ENCODE measurements at regions not wholly inside any gene's neighbourhood (a gene's known extent, or its start where the extent isn't known, plus 50 kb on each side); places are given as distances from the start of the nearest gene placed in this dataset.
"Not testable (repeated sequence)": the region's sequence is repeated elsewhere in the genome, so short reads cannot be mapped to it uniquely, and the experiment has no call there.

DNA sequence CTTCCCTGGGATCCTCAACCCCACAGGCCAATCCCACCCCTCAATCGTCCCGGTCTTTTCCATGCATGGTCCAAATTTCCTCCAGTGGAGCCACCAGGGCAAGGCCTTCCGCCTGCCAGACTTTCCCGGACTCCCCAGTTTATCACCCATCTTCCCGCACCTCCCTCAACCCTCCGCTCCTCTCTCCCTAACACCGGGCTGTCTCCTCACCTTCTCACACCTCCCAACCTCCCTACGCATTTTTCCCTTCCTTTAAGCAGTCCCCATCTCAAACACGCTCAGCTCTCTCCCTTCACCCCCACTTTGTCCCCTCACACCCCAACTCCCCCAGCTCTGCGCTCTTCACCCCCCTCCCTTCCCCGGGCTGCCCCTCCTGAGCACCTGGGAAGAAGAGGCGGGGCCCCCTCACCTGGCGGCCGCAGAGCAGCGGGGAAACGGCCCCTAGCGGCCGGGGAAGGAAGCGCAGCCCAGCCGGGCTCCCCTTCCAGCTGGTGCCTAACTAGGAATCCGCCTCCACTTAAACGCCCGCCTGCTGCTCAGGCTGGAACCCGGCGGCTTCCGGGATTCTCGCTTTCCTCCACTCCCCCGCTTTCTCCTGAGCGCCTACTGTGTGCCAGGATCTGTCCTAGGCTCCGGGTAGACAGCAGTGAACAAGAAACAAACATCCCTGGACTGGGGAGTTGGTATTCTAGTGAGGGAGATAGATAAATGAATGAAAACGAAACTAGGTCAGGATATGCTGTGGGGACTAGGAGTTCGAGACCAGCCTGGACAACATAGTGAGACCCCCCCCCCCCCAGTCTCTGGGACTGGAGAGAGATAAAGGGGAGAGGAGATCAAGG, 126.7 kb downstream of the CRLF3 start:
- TF ChIP-seq, protein P1, sequence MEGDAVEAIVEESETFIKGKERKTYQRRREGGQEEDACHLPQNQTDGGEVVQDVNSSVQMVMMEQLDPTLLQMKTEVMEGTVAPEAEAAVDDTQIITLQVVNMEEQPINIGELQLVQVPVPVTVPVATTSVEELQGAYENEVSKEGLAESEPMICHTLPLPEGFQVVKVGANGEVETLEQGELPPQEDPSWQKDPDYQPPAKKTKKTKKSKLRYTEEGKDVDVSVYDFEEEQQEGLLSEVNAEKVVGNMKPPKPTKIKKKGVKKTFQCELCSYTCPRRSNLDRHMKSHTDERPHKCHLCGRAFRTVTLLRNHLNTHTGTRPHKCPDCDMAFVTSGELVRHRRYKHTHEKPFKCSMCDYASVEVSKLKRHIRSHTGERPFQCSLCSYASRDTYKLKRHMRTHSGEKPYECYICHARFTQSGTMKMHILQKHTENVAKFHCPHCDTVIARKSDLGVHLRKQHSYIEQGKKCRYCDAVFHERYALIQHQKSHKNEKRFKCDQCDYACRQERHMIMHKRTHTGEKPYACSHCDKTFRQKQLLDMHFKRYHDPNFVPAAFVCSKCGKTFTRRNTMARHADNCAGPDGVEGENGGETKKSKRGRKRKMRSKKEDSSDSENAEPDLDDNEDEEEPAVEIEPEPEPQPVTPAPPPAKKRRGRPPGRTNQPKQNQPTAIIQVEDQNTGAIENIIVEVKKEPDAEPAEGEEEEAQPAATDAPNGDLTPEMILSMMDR (conservative IDR thresholded peaks at IDR 0.05; ENCODE audit: low read length): peak; percentile 86
- TF ChIP-seq EZH2phosphoT487 (IDR thresholded peaks at IDR 0.05; ENCODE audit: borderline replicate concordance, low read depth, low read length): not testable (repeated sequence)
